GM12873 (cell line): ENCODE measurements at regions not wholly inside any gene's neighbourhood (a gene's known extent, or its start where the extent isn't known, plus 50 kb on each side); places are given as distances from the start of the nearest gene placed in this dataset.

Experiments
- CTCF ChIP-seq: IDR thresholded peaks from 2 replicates; pipeline ENCODE4 v1.5.1; 2012; ENCODE audit warnings: low read depth, mild to moderate bottlenecking, moderate library complexity, low read length, control low read depth; ENCODE audit not compliant: insufficient read depth; ENCODE audit errors: missing control alignments

GRCh38 chr3:46146548-46146947, 61.6 kb downstream of the CCR1 start:
- TF ChIP-seq CTCF = no peak

GRCh38 chr3:46146021-46146420, 62.1 kb downstream of the CCR1 start:
- no peak for TF ChIP-seq CTCF

- no peak for TF ChIP-seq CTCF
These were observed 63.0 kb downstream of the CCR1 start for GRCh38 chr3:46145147-46145546.

DNA sequence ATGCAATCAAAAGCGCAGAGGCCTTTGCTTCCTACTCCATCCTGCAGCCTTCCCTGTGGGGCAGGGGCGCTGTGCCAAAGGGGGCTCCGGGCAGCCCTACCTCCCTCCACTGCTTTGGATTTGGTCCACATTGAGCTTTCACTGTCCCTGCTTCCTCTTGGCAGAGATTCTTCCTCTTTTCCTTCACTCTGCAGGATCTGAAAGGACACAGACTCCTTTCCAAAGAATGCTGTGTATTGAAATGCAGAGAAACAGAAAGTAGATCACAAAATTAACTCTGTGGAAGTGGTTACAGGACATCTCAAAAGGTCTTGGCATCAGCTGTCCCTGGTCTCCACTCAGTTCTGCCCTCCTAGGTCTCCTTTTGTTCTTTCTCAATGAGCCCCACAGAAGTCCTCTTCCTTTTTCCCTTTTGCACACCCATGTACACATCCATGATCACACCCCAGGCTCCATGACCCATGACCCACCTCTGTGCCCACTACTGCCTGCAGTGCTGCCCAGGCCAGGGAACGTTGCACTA, 64.1 kb downstream of the CCR1 start:
- no peak for TF ChIP-seq CTCF

DNA sequence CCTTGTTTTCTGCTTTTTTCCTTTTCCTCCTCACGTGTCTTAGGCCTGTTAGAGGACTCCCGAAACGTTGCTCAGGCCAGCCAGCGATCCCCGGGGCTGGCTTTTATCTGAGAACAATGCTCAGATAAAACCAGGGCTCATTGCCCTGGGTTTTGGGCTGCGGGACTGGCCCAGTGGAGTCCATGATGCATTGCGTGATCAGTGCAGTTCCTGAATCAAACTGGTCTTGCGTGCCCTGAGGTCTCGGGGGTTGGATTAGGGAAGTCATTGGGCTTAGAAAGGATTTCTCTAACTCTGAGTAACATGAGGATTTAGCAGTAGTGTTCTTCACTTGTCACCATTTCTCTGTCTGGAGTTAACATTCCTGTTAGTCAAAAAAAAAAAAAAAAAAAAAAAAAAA, 66.3 kb downstream of the CCR1 start:
- TF ChIP-seq CTCF = no peak

- TF ChIP-seq CTCF = no peak
These were observed 69.5 kb downstream of the CCR1 start for GRCh38 chr3:46138581-46138980.

DNA sequence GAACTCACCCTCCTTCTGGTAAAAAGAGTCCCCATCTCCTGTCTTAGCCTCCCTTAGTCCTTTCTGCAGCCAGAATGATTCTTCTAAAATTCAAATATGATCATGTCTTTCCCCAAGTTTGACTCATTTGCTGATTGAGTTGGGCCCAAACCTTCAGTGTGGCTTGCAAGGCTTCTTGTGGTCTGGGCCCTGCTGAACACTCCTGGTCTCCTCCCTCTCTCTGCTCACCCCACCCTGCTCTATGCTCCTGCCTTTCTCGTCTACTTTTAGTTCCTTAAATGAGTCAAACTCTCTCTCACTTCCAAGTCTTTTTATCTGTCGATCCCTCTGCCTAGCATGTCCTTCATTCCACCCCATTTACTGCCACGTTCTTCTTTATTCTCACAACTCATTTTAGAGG, 72.6 kb downstream of the CCR1 start:
- no peak for TF ChIP-seq CTCF
